ENCODE measurements at regions not wholly inside any gene's neighbourhood (a gene's known extent, or its start where the extent isn't known, plus 50 kb on each side); places are given as distances from the start of the nearest gene placed in this dataset.

DNA sequence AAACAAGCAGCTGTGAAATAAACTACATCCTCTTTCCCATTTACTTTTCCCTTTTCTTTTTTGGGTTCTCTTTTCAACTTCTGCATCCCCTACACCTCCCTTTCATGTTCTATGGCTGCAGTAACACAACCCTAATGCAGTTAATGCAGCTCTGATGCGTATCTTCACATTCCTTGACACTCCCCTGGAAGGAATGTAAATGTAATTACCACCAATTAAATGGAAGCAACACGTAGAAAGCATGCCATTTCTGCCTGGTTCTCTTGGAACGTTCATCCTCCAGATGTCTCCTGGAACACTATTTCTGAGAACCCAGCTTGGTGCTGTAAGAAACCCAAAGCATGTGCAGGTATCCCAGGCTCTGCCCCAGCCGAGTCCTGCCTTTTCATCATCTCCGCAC lies 166.8 kb upstream of the FREM2 start:
- no peak for DNase-seq

DNA sequence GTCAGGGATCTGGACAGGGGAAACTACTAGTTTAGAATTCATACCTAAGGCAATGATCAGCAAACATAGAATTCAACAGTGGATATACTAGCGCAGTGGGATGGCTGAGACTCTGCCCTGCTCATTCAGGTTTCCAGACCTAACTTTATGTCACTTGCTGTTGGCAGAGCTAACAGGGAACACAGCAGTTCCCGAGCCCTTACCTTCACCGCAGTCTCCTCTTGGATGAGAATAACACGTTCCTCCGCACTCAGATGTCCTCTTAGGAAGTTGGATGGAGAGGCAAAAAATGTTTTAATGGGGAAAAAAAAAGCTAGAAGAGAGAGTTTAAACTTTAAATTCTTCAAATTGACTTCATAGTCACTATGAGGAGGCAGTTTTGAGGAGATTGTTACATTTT lies 159.7 kb upstream of the FREM2 start:
- no peak for DNase-seq

GRCh38 chr13:38528986-38529385 lies 157.9 kb upstream of the FREM2 start:
- DNase-seq = no peak

- DNase-seq = peak; percentile 17
Observed at GRCh38 chr13:38530492-38530891, 156.4 kb upstream of the FREM2 start.

DNA sequence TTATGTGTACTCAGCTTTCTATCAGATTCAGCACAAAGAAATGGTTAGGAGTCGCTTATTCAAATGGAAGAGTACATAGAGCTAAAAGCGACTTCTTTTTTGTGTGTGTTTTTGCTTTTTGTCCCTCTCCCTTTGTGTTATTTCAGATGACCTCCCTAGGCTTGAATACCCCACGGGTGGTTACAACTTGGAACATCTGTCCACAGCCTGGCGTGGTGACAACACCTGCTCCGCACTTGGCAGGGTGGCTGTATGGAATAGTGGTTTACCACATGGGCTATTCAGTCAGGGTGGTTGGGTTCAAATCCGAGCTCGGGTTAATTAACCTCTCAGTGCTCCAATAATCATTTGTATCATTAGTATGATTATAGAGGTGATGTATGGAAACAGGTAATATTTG lies 151.6 kb upstream of the FREM2 start:
- no peak for DNase-seq

DNA sequence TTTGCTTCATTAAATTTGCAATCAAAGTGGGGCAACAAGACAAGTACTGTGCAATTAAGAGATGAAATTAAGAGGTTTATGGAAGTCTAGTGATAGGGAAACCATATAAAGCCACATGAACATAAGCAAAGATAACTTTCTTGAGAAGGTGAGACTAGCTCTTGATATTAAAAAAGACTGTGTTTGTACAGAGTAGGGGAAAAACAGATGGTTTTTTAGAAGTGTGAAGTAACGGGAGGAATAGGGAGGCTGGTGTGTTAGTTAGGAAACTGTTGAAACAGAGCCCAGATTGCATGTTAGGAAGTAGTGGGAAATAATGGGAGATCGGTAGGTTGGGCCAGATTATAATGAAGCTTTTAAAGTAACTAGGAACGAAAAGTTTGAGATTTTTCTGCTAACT lies 149.8 kb upstream of the FREM2 start:
- DNase-seq = no peak

GRCh38 chr13:38538422-38538821 lies 148.5 kb upstream of the FREM2 start:
- peak; percentile 21 for DNase-seq

DNA sequence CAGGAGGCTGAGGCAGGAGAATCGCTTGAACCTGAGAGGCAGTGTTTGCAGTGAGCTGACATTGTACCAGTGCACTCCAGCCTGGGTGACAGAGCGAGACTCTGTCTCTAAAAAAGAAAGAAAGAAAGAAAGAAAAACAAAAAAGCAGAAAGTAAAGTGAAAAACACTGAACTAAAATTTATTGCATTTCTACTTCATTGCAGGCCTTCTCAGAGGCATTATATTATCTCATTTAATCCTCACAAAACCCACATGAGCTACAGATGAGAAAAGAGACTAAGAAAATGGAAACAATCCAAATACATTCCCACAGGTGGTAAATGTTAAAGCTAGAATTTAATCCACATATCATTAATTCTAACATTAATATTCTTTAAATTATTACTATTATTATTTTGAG lies 147.2 kb upstream of the FREM2 start:
- DNase-seq = no peak

- DNase-seq = no peak
Observed at GRCh38 chr13:38542601-38543000, 144.3 kb upstream of the FREM2 start.

- no peak for DNase-seq
Observed at GRCh38 chr13:38543561-38543960, 143.3 kb upstream of the FREM2 start.

- no peak for DNase-seq
Observed at GRCh38 chr13:38563739-38564138, 123.1 kb upstream of the FREM2 start.

DNA sequence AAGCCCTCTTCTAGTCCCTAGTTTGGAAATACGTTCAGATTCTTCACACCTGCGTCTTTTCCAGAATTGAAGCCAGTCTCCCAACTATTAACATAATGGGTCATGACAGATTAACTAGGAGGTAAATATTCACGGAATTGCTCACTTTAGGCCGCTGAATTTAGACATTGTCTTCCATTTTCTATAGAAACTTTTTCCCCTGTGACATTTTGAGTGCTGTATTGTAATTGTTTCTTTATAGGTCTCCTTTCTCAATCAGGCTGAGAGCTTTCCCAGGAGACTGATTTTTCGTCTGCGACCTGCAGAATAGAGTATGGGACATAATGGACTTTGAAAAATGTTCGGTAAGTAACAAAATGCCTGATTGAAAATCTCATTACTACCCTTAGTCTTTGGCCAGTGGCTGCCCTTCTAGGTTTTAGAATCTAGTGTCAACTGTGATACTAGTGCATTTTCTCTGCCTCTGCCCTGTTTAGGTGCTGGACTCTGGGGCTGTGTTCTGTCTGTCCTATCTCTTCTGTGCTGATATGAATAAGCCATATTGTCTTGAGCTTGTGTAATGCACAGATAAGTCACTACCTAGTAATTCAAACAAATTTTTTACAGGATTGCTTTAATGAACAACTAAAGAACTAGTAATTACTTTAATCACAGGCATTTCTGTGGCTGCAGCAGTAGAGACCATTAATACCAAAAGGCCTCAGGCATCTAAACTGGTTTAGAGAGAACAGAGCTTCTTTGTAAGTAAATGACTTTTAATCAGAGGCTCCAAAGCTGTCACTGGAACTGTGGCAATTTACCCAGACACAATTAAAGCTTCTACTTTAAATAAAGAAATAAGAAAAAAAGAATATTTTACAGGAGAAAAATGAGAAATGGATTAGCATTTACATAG lies 122.4 kb upstream of the FREM2 start:
- DNase-seq = peak; percentile 16

GRCh38 chr13:38566023-38566422 lies 120.9 kb upstream of the FREM2 start:
- no peak for DNase-seq

DNA sequence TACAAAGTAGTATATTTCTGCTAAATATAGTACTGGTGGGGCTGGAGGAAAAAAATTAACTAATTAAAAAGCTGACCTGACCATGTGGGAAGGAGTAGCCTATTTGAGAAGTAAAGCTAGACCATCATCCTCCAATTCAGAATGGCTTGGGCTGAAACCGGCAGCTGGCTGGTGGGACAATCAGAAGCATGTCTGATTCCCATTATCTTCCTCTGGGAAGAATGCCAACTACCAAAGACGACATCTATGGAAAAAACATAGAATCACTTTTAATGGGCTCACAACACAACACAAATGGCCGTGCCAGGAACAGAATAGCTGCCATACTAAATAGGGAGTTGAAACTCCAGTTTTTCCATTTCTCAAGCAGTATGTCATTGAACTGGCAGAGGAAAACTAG lies 120.4 kb upstream of the FREM2 start:
- DNase-seq = peak; percentile 24

- no peak for DNase-seq
Observed at GRCh38 chr13:38570706-38571105, 116.2 kb upstream of the FREM2 start.

GRCh38 chr13:38575427-38575826 lies 111.5 kb upstream of the FREM2 start:
- DNase-seq = no peak

- no peak for DNase-seq
Observed at GRCh38 chr13:38577048-38577447, 109.8 kb upstream of the FREM2 start.

GRCh38 chr13:38582133-38582532 lies 104.7 kb upstream of the FREM2 start:
- DNase-seq = peak; percentile 84

GRCh38 chr13:38590230-38590629 lies 96.6 kb upstream of the FREM2 start:
- DNase-seq = no peak

GRCh38 chr13:38590796-38591507 lies 95.9 kb upstream of the FREM2 start:
- DNase-seq = no peak

DNA sequence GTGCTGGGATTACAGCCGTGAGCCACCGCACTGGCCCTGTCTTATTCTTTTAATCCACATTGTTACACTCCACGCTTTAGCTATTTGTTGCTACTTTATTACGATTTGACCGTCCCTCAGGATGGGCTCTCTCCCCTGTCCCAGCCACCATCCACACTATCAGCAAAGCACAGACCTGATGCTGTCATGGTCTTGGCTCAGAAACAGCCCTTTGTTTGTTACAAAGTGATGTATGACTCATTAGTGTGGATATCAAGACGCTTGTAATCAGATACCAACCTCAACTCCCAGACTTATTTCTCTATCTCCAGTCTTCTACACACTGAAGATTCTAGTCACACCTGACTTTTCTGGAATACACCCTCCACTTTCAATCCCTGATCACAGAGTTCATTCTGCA lies 84.6 kb upstream of the FREM2 start:
- DNase-seq = no peak

GRCh38 chr13:38606699-38607535 lies 80.0 kb upstream of the FREM2 start:
- no peak for DNase-seq

GRCh38 chr13:38617936-38618335 lies 68.9 kb upstream of the FREM2 start:
- no peak for DNase-seq
